ENCODE measurements at regions not wholly inside any gene's neighbourhood (a gene's known extent, or its start where the extent isn't known, plus 50 kb on each side); places are given as distances from the start of the nearest gene placed in this dataset.

DNA sequence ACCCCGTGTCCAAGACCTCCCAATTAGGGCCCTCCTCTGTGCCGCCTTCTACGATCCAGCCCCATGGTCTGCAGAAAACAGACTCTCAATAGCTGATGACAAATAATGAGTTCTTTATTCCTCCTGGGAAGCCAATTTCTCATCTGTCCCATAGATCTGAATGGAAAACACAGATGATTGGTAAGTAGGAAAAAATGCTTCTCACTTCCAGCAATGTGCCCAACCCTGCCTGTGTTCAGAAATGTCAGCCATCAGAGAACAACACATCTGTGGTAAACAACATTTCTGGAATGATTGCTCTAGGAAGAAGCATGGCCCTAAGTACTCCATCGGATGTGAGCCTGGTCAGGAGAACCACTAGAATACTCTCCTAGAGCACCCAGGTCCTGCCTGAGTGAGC lies 240.5 kb upstream of the HES1 start:
- no peak overlapping the region for H3T11ph ChIP-seq (ENCODE audit: low read length)
- peaks cover 30 to 35% of the 10 kb centered on the region in 2 experiments for H3K4me1 Mint-ChIP-seq
- H2AK5ac ChIP-seq (ENCODE audit: insufficient read length, low read length) = no peak overlapping the region
- H3K4me1 ChIP-seq (ENCODE audit: insufficient read depth, low read length) = peaks cover 5% of the 10 kb centered on the region; the same call in 1 of the 2 replicates
- peaks cover 5% of the 10 kb centered on the region for H3K27me3 Mint-ChIP-seq (ENCODE audit: low read depth)
- H2AFZ ChIP-seq (ENCODE audit: low read length) = no peak overlapping the region
- no peak overlapping the region for H3K4me3 Mint-ChIP-seq
- H3K23me2 ChIP-seq (ENCODE audit: insufficient read length, low read depth, low read length, poor library complexity, severe bottlenecking) = no peaks in the 10 kb centered on the region
- no peaks in the 10 kb centered on the region for H3K27me3 ChIP-seq (ENCODE audit: insufficient read depth, low read length)
- no peak overlapping the region for H2BK120ac ChIP-seq (ENCODE audit: low read depth, low read length, poor library complexity, severe bottlenecking)
- H3K18ac ChIP-seq (ENCODE audit: insufficient read length, low read depth, low read length) = no peak overlapping the region
- no peak overlapping the region for H3K9ac ChIP-seq (ENCODE audit: extremely low read depth, insufficient read length, low read length)
- no peak overlapping the region for H2BK5ac ChIP-seq (ENCODE audit: insufficient read length, low read length)
- peak overlapping the region in 1 of 3 experiments; percentile 18; a peak in 1 of 7 replicates for H3K27ac Mint-ChIP-seq
- TF ChIP-seq, protein P1, sequence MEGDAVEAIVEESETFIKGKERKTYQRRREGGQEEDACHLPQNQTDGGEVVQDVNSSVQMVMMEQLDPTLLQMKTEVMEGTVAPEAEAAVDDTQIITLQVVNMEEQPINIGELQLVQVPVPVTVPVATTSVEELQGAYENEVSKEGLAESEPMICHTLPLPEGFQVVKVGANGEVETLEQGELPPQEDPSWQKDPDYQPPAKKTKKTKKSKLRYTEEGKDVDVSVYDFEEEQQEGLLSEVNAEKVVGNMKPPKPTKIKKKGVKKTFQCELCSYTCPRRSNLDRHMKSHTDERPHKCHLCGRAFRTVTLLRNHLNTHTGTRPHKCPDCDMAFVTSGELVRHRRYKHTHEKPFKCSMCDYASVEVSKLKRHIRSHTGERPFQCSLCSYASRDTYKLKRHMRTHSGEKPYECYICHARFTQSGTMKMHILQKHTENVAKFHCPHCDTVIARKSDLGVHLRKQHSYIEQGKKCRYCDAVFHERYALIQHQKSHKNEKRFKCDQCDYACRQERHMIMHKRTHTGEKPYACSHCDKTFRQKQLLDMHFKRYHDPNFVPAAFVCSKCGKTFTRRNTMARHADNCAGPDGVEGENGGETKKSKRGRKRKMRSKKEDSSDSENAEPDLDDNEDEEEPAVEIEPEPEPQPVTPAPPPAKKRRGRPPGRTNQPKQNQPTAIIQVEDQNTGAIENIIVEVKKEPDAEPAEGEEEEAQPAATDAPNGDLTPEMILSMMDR (conservative IDR thresholded peaks at IDR 0.05) = no peak
- H4K8ac ChIP-seq (replicated peaks; ENCODE audit: insufficient read length, low read depth, low read length) = no peak overlapping the region
- peaks cover 0 to 4% (median 2%) of the 10 kb centered on the region in 3 experiments; a peak in 5 of 7 replicates for H3K36me3 Mint-ChIP-seq (ENCODE audit: insufficient read depth in 1 of 3, low read depth in 3 of 3)
- H4K91ac ChIP-seq (ENCODE audit: insufficient read length, low read depth, low read length) = no peak overlapping the region
- no peak overlapping the region for H3K27ac ChIP-seq (ENCODE audit: insufficient read length, low read depth, low read length)
- no peak overlapping the region for H3K14ac ChIP-seq (ENCODE audit: insufficient read depth, low read length)
- H4K20me1 ChIP-seq (ENCODE audit: control insufficient read depth, insufficient read depth, insufficient read length) = no peaks in the 10 kb centered on the region
- H2BK12ac ChIP-seq (ENCODE audit: insufficient read length, low read depth, low read length) = no peak overlapping the region
- H2BK20ac ChIP-seq (ENCODE audit: low read depth, low read length, poor library complexity, severe bottlenecking) = no peak overlapping the region
- no peaks in the 10 kb centered on the region for H3K9me3 ChIP-seq (ENCODE audit: control insufficient read depth, low read depth, low read length)
- H3K79me2 ChIP-seq (ENCODE audit: insufficient read depth, low read length) = no peaks in the 10 kb centered on the region
- H3K79me1 ChIP-seq (ENCODE audit: insufficient read depth, low read depth, low read length, poor library complexity, severe bottlenecking) = no peaks in the 10 kb centered on the region
- H2BK15ac ChIP-seq (ENCODE audit: low read depth, low read length) = no peak overlapping the region
- no peak overlapping the region for H3K23ac ChIP-seq (ENCODE audit: insufficient read length, low read depth, low read length)
- H4K5ac ChIP-seq (ENCODE audit: insufficient read length, low read depth, low read length) = no peak overlapping the region
- no peak overlapping the region for H3K4ac ChIP-seq (ENCODE audit: low read depth, low read length)
- DNase-seq = no peak
- H3K56ac ChIP-seq (ENCODE audit: insufficient read length, low read depth, low read length) = no peak overlapping the region
- no peak overlapping the region for H3K4me2 ChIP-seq (ENCODE audit: insufficient read depth, insufficient read length, low read length)
- H3K9me3 Mint-ChIP-seq = peaks cover 0 to 3% of the 10 kb centered on the region in 2 experiments; a peak in 4 of 5 replicates
- no CpG with 5 or more reads among the region's 4 CpGs for WGBS (ENCODE audit: extremely low coverage, insufficient read length, low lambda C conversion rate)

Measured in H9 (cell line).